GM12878 (cell line): ENCODE measurements at regions not wholly inside any gene's neighbourhood (a gene's known extent, or its start where the extent isn't known, plus 50 kb on each side); places are given as distances from the start of the nearest gene placed in this dataset.

Source experiments
- ATAC-seq: fragments of 200-7000 bp; cut with Tn5 transposase; 3 replicates; pipeline ENCODE4 v1.9.1; 2020; ENCODE audit warnings: mild to moderate bottlenecking, moderate library complexity
- BruUV-seq: library from RNA; stranded (reverse); fragments of 400-500 nt; replicated peaks from 2 replicates; lab custom pipeline; 2021; lab: Mats Ljungman, UMichigan
- CTCF ChIA-PET: fragments of 300-600 bp; sonication (Branson Sonifier 250); formaldehyde crosslinking; extraction: SDS; loops from one replicate; lab custom pipeline; 2021; ENCODE audit warnings: inconsistent platforms; lab: Yijun Ruan, JAX
- POLR2A ChIA-PET: fragments of 350-600 bp; formaldehyde crosslinking; extraction: SDS; loops from one replicate; lab custom pipeline; 2021; ENCODE audit warnings: inconsistent platforms; lab: Charles Lee
- RAD21 ChIA-PET: fragments of 300-600 bp; sonication (Branson Sonifier 250); formaldehyde crosslinking; loops from one replicate; lab custom pipeline; 2023; ENCODE audit warnings: antibody characterized with exemption; ENCODE audit not compliant: unreplicated experiment; lab: Charles Lee
- SMC1A ChIA-PET: fragments of 300-600 bp; sonication (Branson Sonifier 250); formaldehyde crosslinking; loops from one replicate; lab custom pipeline; 2023; ENCODE audit not compliant: unreplicated experiment, uncharacterized antibody; lab: Charles Lee
- DNase-seq: peaks from one replicate; pipeline ENCODE4 v3.0.0-alpha.2; 2011; ENCODE audit warnings: low read depth, low spot score
- FAIRE-seq: peaks from 3 replicates; lab custom pipeline; 2011; peaks lifted over from hg19 to GRCh38; lab: Jason Lieb, UNC
- H2AFZ ChIP-seq: 2 replicates; pipeline ENCODE4 v1.6.0; 2011; ENCODE audit warnings: low read depth, low read length, control low read depth; ENCODE audit not compliant: control insufficient read depth
- H3K27ac ChIP-seq: 2 replicates; pipeline ENCODE4 v1.5.1; 2011; ENCODE audit warnings: control low read depth; ENCODE audit not compliant: control insufficient read depth, insufficient read depth
- H3K27me3 ChIP-seq, 2 experiments: replicated peaks in 1 of 2; 2 replicates each; pipeline versions ENCODE4 v1.6.0 to v1.6.1; 2011; ENCODE audit warnings: low read length in 1 of 2; ENCODE audit not compliant: control insufficient read depth in 2 of 2, insufficient read depth in 2 of 2
- H3K36me3 ChIP-seq, 2 experiments: 2 replicates each; pipeline ENCODE4 v1.5.1; 2011; ENCODE audit warnings: low read length in 1 of 2; ENCODE audit not compliant: control insufficient read depth in 2 of 2, insufficient read depth in 2 of 2
- H3K4me1 ChIP-seq: 2 replicates; pipeline ENCODE4 v1.6.1; 2011; ENCODE audit warnings: mild to moderate bottlenecking, low read length, moderate library complexity, mixed read lengths; ENCODE audit not compliant: control insufficient read depth, insufficient read depth
- H3K4me2 ChIP-seq: 2 replicates; pipeline ENCODE4 v1.6.0; 2011; ENCODE audit warnings: control low read depth; ENCODE audit not compliant: control insufficient read depth, insufficient read depth
- H3K4me3 ChIP-seq: fragments of 200-600 bp; sonication (generic); 2 replicates; pipeline ENCODE4 v1.5.1; 2016
- H3K79me2 ChIP-seq: 2 replicates; pipeline ENCODE4 v1.6.0; 2011; ENCODE audit warnings: low read length; ENCODE audit not compliant: control insufficient read depth, insufficient read depth
- H3K9ac ChIP-seq: 2 replicates; pipeline ENCODE4 v1.8.0; 2011; ENCODE audit warnings: low read length, control low read depth, mixed read lengths; ENCODE audit not compliant: control insufficient read depth, insufficient read depth
- H3K9me3 ChIP-seq: replicated peaks from 3 replicates; pipeline ENCODE4 v1.5.1; 2011; ENCODE audit warnings: mild to moderate bottlenecking, low read length; ENCODE audit not compliant: control insufficient read depth, insufficient read depth
- H4K20me1 ChIP-seq: 2 replicates; pipeline ENCODE4 v1.6.0; 2011; ENCODE audit not compliant: control insufficient read depth, insufficient read depth
- CUX1 ChIP-seq: IDR thresholded peaks from 2 replicates; pipeline ENCODE4 v1.6.1; 2012; ENCODE audit warnings: improper control_type of control experiment, low read depth, low read length; ENCODE audit not compliant: insufficient replicate concordance
- E2F8 ChIP-seq: fragments of 450-650 bp; IDR thresholded peaks from 2 replicates; pipeline ENCODE4 v1.6.1; 2018; ENCODE audit warnings: mild to moderate bottlenecking, low read depth, moderate library complexity; ENCODE audit not compliant: partially characterized antibody
- EP300 ChIP-seq, 2 experiments: fragments of 150-350 bp in 1 of 2; IDR thresholded peaks; 2 replicates each; pipeline ENCODE4 v1.6.1; 2011 to 2012; ENCODE audit warnings: low read depth in 2 of 2, low read length in 2 of 2, borderline replicate concordance in 1 of 2, improper control_type of control experiment in 1 of 2, inconsistent platforms in 1 of 2; ENCODE audit not compliant: control insufficient read depth in 1 of 2
- ESRRA ChIP-seq: IDR thresholded peaks from 2 replicates; pipeline ENCODE4 v1.6.1; 2012; ENCODE audit warnings: mild to moderate bottlenecking, low read length, improper control_type of control experiment
- FOXK2 ChIP-seq: fragments of 450-650 bp; IDR thresholded peaks from 2 replicates; pipeline ENCODE4 v1.6.1; 2017; ENCODE audit warnings: mild to moderate bottlenecking, moderate library complexity
- SIN3A ChIP-seq: IDR thresholded peaks from 2 replicates; pipeline ENCODE4 v1.6.1; 2012; ENCODE audit warnings: low read depth, low read length, improper control_type of control experiment
- SUPT20H ChIP-seq: IDR thresholded peaks from 2 replicates; pipeline ENCODE4 v1.6.1; 2011; ENCODE audit warnings: low read depth, mild to moderate bottlenecking, low read length, moderate library complexity, borderline replicate concordance; ENCODE audit not compliant: control insufficient read depth
- ZBED1 ChIP-seq: IDR thresholded peaks from 2 replicates; pipeline ENCODE4 v1.6.1; 2016; ENCODE audit warnings: borderline replicate concordance
- ZNF687 ChIP-seq: fragments of 450-650 bp; IDR thresholded peaks from 2 replicates; pipeline ENCODE4 v1.6.1; 2017; ENCODE audit warnings: mild to moderate bottlenecking, moderate library complexity
- WGBS: methylation state at CpG from one replicate; pipeline ENCODE4 v1.1.6; 2016; ENCODE audit warnings: low lambda C conversion rate; ENCODE audit not compliant: insufficient replicate concordance, insufficient coverage; ENCODE audit errors: missing lambda C conversion rate; 5-methylcytosine and 5-hydroxymethylcytosine counted together
- in situ Hi-C: fragments of 300-500 bp; cut with MboI; formaldehyde crosslinking; loops from 9 replicates; pipeline ENCODE4 v1.14.3; 2018; ENCODE audit warnings: mixed read lengths
- intact Hi-C: fragments of 100-400 bp; cut with micrococcal nuclease; formaldehyde crosslinking; loops from one replicate; pipeline ENCODE4 v1.14.2; 2022; ENCODE audit not compliant: unreplicated experiment
- TF ChIP-seq, protein P1 (sequence below): fragments of 450-650 bp; IDR thresholded peaks from 2 replicates; pipeline ENCODE4 v1.6.1; 2017; ENCODE audit warnings: low read depth, mild to moderate bottlenecking, moderate library complexity

DNA sequence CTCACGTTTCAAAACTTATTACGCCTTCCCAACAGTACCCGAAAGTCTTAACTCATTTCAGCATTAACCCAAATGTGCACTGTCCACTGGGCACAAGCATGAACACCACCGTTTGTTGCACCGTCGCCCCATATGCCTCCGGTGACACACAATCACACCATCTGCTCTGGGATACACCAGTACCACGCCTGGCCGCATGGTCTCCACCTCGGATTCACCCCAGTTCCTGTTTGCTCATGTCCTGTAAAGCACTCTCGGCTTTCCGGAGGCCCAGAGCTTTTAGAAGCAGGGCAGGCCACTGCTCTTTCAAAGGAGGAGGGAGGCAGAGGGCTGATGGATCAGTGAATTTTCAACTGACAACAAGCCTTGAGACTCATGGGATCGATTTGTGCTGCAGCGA, 1570.0 kb upstream of the DEFB115 start:
- Histone ChIP-seq H3K9me3 (no peaks in the 10 kb centered on the region; the same call in 2 of the 3 replicates), H4K20me1 (no peaks in the 10 kb centered on the region), H3K27ac (no peak overlapping the region), H3K4me3 (no peak overlapping the region), H3K4me2 (no peak overlapping the region), H3K27me3 (no peaks in the 10 kb centered on the region), H3K9ac (no peak overlapping the region), H3K4me1 (no peaks in the 10 kb centered on the region), H2AFZ (no peak overlapping the region), H3K79me2 (no peaks in the 10 kb centered on the region), H3K36me3 (no peaks in the 10 kb centered on the region)
- POLR2A ChIA-PET, result no interaction called here
- CTCF ChIA-PET, result no interaction called here
- SMC1A ChIA-PET, result no interaction called here
- BruUV-seq, result no TSS peak
- no peak for ATAC-seq
- intact Hi-C loops (no loop called here), in situ Hi-C loops (no loop called here)
- WGBS, result 58% methylated on average over 14 of the region's 14 CpGs
- FAIRE-seq, result no peak
- RAD21 ChIA-PET, result no interaction called here
- DNase-seq, result no peak
- no peak for TF ChIP-seq E2F8
- TF ChIP-seq ZBED1, result no peak
- TF ChIP-seq EP300 (IDR thresholded peaks at IDR 0.05; ENCODE audit: borderline replicate concordance in 1 of 2, control insufficient read depth in 1 of 2, low read depth in 2 of 2, low read length in 2 of 2), result no peak
- no peak for TF ChIP-seq SIN3A
- TF ChIP-seq CUX1, result no peak
- TF ChIP-seq SUPT20H, result no peak
- TF ChIP-seq, protein P1, sequence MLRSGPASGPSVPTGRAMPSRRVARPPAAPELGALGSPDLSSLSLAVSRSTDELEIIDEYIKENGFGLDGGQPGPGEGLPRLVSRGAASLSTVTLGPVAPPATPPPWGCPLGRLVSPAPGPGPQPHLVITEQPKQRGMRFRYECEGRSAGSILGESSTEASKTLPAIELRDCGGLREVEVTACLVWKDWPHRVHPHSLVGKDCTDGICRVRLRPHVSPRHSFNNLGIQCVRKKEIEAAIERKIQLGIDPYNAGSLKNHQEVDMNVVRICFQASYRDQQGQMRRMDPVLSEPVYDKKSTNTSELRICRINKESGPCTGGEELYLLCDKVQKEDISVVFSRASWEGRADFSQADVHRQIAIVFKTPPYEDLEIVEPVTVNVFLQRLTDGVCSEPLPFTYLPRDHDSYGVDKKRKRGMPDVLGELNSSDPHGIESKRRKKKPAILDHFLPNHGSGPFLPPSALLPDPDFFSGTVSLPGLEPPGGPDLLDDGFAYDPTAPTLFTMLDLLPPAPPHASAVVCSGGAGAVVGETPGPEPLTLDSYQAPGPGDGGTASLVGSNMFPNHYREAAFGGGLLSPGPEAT, result no peak
- no peak for TF ChIP-seq ESRRA
- no peak for TF ChIP-seq FOXK2
- no peak for TF ChIP-seq ZNF687
